Endothelial cell of umbilical vein (primary cell): ENCODE measurements at regions not wholly inside any gene's neighbourhood (a gene's known extent, or its start where the extent isn't known, plus 50 kb on each side); places are given as distances from the start of the nearest gene placed in this dataset.

Experiments used
- BruUV-seq: library from RNA; stranded (reverse); fragments of 400-500 nt; replicated peaks from 2 replicates; lab custom pipeline; 2021; lab: Mats Ljungman, UMichigan
- CTCF ChIA-PET: fragments of 300-600, 350-600 bp; sonication (Branson Sonifier 250); formaldehyde crosslinking; loops from one replicate; lab custom pipeline; 2021; ENCODE audit warnings: antibody characterized with exemption, inconsistent platforms; lab: Charles Lee
- POLR2A ChIA-PET: fragments of 300-600, 350-600 bp; sonication (Branson Sonifier 250); formaldehyde crosslinking; loops from one replicate; lab custom pipeline; 2021; ENCODE audit warnings: antibody characterized with exemption, inconsistent platforms; lab: Charles Lee
- DNase-seq: peaks from one replicate; pipeline ENCODE4 v3.0.0-alpha.2; 2011; ENCODE audit warnings: low read depth, low spot score
- FAIRE-seq: peaks from 2 replicates; lab custom pipeline; 2011; peaks lifted over from hg19 to GRCh38; lab: Jason Lieb, UNC
- H2AFZ ChIP-seq: 2 replicates; pipeline ENCODE4 v1.6.0; 2012; ENCODE audit warnings: low read depth, low read length, control low read depth, inconsistent platforms
- H3K27ac ChIP-seq: 2 replicates; pipeline ENCODE4 v1.5.1; 2011; ENCODE audit warnings: low read depth, mild to moderate bottlenecking, control low read depth, low read length, moderate library complexity; ENCODE audit not compliant: insufficient read depth
- H3K27me3 ChIP-seq, 2 experiments: 2 replicates each; pipeline versions ENCODE4 v1.6.0 to v1.6.1; 2011; ENCODE audit warnings: low read length in 2 of 2, mixed read lengths in 1 of 2; ENCODE audit not compliant: control insufficient read depth in 2 of 2, insufficient read depth in 2 of 2
- H3K36me3 ChIP-seq, 2 experiments: 2 replicates in 1 of 2; 3 replicates in 1 of 2; pipeline ENCODE4 v1.5.1; 2011; ENCODE audit warnings: low read length in 2 of 2, mild to moderate bottlenecking in 1 of 2, moderate library complexity in 1 of 2; ENCODE audit not compliant: control insufficient read depth in 2 of 2, insufficient read depth in 2 of 2; ENCODE audit errors: extremely low read depth in 1 of 2
- H3K4me1 ChIP-seq: 3 replicates; pipeline ENCODE4 v1.5.1; 2011; ENCODE audit warnings: mild to moderate bottlenecking, low read length; ENCODE audit not compliant: control insufficient read depth, insufficient read depth; ENCODE audit errors: extremely low read depth
- H3K4me2 ChIP-seq: 2 replicates; pipeline ENCODE4 v1.6.1; 2011; ENCODE audit warnings: low read length, control low read depth, mixed read lengths; ENCODE audit not compliant: insufficient read depth
- H3K4me3 ChIP-seq, 3 experiments: fragments of 200-600 bp in 1 of 3; sonication (generic), shearing (Covaris generic) in 1 of 3; replicated peaks in 1 of 3; 2 replicates each; pipeline ENCODE4 v1.5.1; 2011 to 2016; ENCODE audit warnings: control low read depth in 3 of 3, low read length in 3 of 3, mild to moderate bottlenecking in 2 of 3, inconsistent platforms in 1 of 3, low read depth in 1 of 3, moderate library complexity in 1 of 3; ENCODE audit not compliant: insufficient read depth in 1 of 3
- H3K79me2 ChIP-seq: 2 replicates; pipeline ENCODE4 v1.6.0; 2012; ENCODE audit warnings: low read length, inconsistent platforms; ENCODE audit not compliant: control insufficient read depth, insufficient read depth
- H3K9ac ChIP-seq: replicated peaks from 2 replicates; pipeline ENCODE3; 2011; ENCODE audit warnings: low read length, control low read depth; ENCODE audit not compliant: insufficient read depth; ENCODE audit errors: extremely low read depth
- H3K9me1 ChIP-seq: replicated peaks from 3 replicates; pipeline ENCODE4 v1.6.0; 2011; ENCODE audit warnings: mild to moderate bottlenecking, low read length; ENCODE audit not compliant: control insufficient read depth, insufficient read depth; ENCODE audit errors: extremely low read depth
- H3K9me3 ChIP-seq: replicated peaks from 2 replicates; pipeline ENCODE4 v1.5.1; 2012; ENCODE audit warnings: low read length, inconsistent platforms; ENCODE audit not compliant: control insufficient read depth, insufficient read depth
- H4K20me1 ChIP-seq: replicated peaks from 2 replicates; pipeline ENCODE3; 2011; ENCODE audit warnings: mild to moderate bottlenecking, low read length; ENCODE audit not compliant: control insufficient read depth, insufficient read depth; ENCODE audit errors: extremely low read depth
- EZH2 ChIP-seq: IDR thresholded peaks from 2 replicates; pipeline ENCODE4 v1.6.1; 2012; ENCODE audit warnings: borderline replicate concordance, low read depth, mild to moderate bottlenecking, moderate library complexity, low read length, inconsistent platforms; ENCODE audit not compliant: severe bottlenecking
- FOS ChIP-seq: IDR thresholded peaks from 2 replicates; pipeline ENCODE4 v1.6.1; 2011; ENCODE audit warnings: mild to moderate bottlenecking, low read length, moderate library complexity, borderline replicate concordance; ENCODE audit not compliant: insufficient read depth
- GATA2 ChIP-seq: IDR thresholded peaks from 2 replicates; pipeline ENCODE4 v1.7.0; 2011; ENCODE audit warnings: low read depth, mild to moderate bottlenecking, moderate library complexity, mixed read lengths, low read length; ENCODE audit not compliant: insufficient read length, insufficient read depth
- JUN ChIP-seq: IDR thresholded peaks from 2 replicates; pipeline ENCODE4 v1.6.1; 2011; ENCODE audit warnings: borderline replicate concordance, low read depth; ENCODE audit not compliant: insufficient read length, insufficient read depth
- MAX ChIP-seq: IDR thresholded peaks from 2 replicates; pipeline ENCODE4 v1.6.1; 2011; ENCODE audit not compliant: insufficient read depth, insufficient read length
- MYC ChIP-seq: IDR thresholded peaks from one replicate; pipeline ENCODE4 v1.6.1; 2011; ENCODE audit warnings: mild to moderate bottlenecking, low read depth, low read length
- POLR2A ChIP-seq: IDR thresholded peaks from 2 replicates; pipeline ENCODE4 v1.6.1; 2012; ENCODE audit warnings: low read depth, mild to moderate bottlenecking, control low read depth, low read length
- POLR2AphosphoS5 ChIP-seq: IDR thresholded peaks from 2 replicates; pipeline ENCODE4 v1.6.1; 2012; ENCODE audit warnings: low read depth, mild to moderate bottlenecking, control low read depth, low read length, moderate library complexity; ENCODE audit not compliant: insufficient read depth
- dilution Hi-C: fragments of 300-500 bp; cut with MboI; formaldehyde crosslinking; loops from one replicate; pipeline ENCODE4 v1.15.0; 2019; ENCODE audit warnings: low sequenced_read_pairs; ENCODE audit not compliant: extremely low pct_ligation_motif_present
- intact Hi-C: fragments of 100-400 bp; cut with micrococcal nuclease; formaldehyde crosslinking; loops from one replicate; pipeline ENCODE4 v1.10.0; 2022
- TF ChIP-seq, protein P1 (sequence below), 2 donors: IDR thresholded peaks; 1 replicate in 1 of 2; 2 replicates in 1 of 2; pipeline ENCODE4 v1.5.1; 2011; ENCODE audit warnings: low read length in 2 of 2, mild to moderate bottlenecking in 2 of 2, moderate library complexity in 2 of 2, control low read depth in 1 of 2, inconsistent platforms in 1 of 2, low read depth in 1 of 2; ENCODE audit not compliant: insufficient read depth in 1 of 2; ENCODE audit errors: extremely low read depth in 1 of 2

DNA sequence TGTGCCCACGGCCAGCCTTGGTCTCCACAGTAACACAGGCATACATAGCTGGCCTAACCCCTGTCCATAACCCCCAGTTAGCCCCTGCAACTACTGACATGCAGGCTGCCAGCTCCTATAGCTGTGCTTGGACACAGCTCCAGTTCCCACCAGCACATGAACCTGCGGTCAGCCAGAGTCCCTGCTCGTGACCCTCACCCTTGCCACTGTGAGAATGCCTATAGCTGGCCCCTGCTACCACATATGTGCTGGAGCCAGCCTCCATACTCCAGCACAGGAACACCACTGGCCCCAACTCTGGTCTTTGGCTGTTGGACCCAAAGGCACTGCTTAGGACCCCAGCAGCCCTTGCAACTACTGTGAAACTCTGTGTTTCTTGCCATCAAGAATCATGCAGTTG, 930.9 kb downstream of the ADGRL3 start:
- Histone ChIP-seq H2AFZ (no peak overlapping the region), H3K36me3 (no peaks in the 10 kb centered on the region), H3K27me3 (no peaks in the 10 kb centered on the region), H3K27ac (no peak overlapping the region), H3K9me1 (no peaks in the 10 kb centered on the region), H4K20me1 (no peaks in the 10 kb centered on the region), H3K4me2 (no peak overlapping the region), H3K9ac (no peak overlapping the region), H3K4me1 (no peaks in the 10 kb centered on the region), H3K9me3 (peaks cover 4% of the 10 kb centered on the region), H3K79me2 (no peaks in the 10 kb centered on the region), H3K4me3 (no peak overlapping the region)
- ChIA-PET POLR2A (no interaction called here), CTCF (no interaction called here)
- DNase-seq (no peak), FAIRE-seq (no peak)
- intact Hi-C loops, result no loop called here
- no TSS peak for BruUV-seq
- TF ChIP-seq POLR2A, result no peak
- TF ChIP-seq, protein P1, sequence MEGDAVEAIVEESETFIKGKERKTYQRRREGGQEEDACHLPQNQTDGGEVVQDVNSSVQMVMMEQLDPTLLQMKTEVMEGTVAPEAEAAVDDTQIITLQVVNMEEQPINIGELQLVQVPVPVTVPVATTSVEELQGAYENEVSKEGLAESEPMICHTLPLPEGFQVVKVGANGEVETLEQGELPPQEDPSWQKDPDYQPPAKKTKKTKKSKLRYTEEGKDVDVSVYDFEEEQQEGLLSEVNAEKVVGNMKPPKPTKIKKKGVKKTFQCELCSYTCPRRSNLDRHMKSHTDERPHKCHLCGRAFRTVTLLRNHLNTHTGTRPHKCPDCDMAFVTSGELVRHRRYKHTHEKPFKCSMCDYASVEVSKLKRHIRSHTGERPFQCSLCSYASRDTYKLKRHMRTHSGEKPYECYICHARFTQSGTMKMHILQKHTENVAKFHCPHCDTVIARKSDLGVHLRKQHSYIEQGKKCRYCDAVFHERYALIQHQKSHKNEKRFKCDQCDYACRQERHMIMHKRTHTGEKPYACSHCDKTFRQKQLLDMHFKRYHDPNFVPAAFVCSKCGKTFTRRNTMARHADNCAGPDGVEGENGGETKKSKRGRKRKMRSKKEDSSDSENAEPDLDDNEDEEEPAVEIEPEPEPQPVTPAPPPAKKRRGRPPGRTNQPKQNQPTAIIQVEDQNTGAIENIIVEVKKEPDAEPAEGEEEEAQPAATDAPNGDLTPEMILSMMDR (IDR thresholded peaks at IDR 0.05; ENCODE audit: extremely low read depth in 1 of 2, insufficient read depth in 1 of 2, low read depth in 1 of 2, low read length in 2 of 2), result no peak
- TF ChIP-seq MYC, result no peak
- no peak for TF ChIP-seq EZH2
- no peak for TF ChIP-seq JUN
- TF ChIP-seq MAX, result no peak
- no peak for TF ChIP-seq POLR2AphosphoS5
- no peak for TF ChIP-seq FOS
- no peak for TF ChIP-seq GATA2
- dilution Hi-C loops, result no loop called here
